ENCODE measurements at regions not wholly inside any gene's neighbourhood (a gene's known extent, or its start where the extent isn't known, plus 50 kb on each side); places are given as distances from the start of the nearest gene placed in this dataset.

DNA sequence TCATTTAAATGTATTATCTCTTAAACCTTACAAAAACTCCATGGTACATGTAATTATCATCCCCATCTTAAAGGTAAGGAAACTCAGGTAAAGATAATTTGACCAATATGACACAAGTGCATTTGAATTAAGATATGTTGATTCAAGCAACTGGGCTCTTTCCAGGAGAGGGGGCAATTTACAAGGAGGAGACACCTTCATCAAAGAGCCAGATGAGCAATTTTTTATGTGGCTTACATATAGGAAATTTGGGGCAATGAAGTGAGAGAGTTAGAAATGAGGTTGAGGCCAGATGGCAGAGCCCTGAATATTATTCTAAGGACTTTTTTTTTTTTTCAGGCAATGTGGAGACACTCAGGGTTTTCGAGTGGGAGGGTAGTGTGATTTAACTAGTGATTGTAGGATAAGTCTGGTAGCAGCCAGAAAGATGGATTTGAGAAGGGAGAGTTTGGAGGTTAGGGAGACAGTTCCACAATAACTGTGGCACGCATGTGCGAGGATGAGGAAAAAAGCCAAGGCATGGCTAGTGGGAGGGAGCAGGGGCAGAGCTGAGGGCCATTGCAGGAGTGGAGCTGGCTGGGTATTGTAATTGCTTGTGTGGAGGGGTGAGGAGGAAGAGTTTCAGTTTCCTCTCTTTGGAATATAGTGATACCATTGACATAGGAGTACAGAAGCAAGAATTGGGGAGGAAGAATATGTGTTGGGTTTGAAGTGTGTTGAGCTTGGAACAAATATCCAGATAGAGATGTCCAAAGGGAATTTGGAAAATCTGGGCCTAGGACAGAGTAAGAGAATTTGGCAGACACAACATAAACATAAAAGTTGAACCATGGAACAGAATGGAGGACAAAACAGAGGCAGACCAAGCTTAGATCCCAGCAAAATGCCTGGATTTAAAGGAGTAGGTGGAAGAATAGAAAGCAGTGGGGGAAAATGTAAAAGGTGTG is 72.0 kb downstream of the ACTBL2 start:
- H3K27me3 Mint-ChIP-seq: no peaks in the 10 kb centered on the region
- no peak for DNase-seq
- no peak overlapping the region for H3K4me3 Mint-ChIP-seq
- H3K4me1 Mint-ChIP-seq (ENCODE audit: low read depth in 2 of 2): no peaks in the 10 kb centered on the region
- no peaks in the 10 kb centered on the region for H3K9me3 Mint-ChIP-seq
- H3K27ac Mint-ChIP-seq: no peak overlapping the region
- no peaks in the 10 kb centered on the region for H3K36me3 Mint-ChIP-seq (ENCODE audit: insufficient read depth)
- ATAC-seq (replicated peaks): no peak

DNA sequence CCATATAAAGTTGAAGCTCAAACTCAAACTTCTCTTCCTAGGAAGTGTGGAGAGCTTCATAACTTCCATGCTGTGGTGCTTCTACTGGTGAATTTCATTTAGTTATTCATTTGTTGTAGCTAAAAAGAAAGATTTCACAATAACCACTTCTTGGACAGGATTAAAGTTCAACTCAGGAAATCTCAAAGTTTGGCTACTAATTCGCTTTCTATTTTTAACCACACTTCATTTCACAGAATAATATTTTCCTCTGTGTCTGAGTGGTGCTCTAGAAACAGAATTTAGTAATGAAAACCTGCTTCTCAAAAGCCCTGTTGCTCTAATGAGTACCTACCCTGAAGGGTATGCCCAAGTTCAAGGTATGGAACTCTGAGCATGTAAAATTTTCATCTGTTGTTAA is 73.9 kb downstream of the ACTBL2 start:
- H3K27me3 Mint-ChIP-seq: peaks cover 3 to 5% of the 10 kb centered on the region in 2 donors
- no peaks in the 10 kb centered on the region for H3K4me1 Mint-ChIP-seq (ENCODE audit: low read depth in 2 of 2)
- H3K4me3 Mint-ChIP-seq: no peak overlapping the region
- H3K9me3 Mint-ChIP-seq: no peaks in the 10 kb centered on the region
- no peaks in the 10 kb centered on the region for H3K36me3 Mint-ChIP-seq (ENCODE audit: insufficient read depth)
- DNase-seq: no peak
- no peak overlapping the region for H3K27ac Mint-ChIP-seq
- no peak for ATAC-seq (replicated peaks)

DNA sequence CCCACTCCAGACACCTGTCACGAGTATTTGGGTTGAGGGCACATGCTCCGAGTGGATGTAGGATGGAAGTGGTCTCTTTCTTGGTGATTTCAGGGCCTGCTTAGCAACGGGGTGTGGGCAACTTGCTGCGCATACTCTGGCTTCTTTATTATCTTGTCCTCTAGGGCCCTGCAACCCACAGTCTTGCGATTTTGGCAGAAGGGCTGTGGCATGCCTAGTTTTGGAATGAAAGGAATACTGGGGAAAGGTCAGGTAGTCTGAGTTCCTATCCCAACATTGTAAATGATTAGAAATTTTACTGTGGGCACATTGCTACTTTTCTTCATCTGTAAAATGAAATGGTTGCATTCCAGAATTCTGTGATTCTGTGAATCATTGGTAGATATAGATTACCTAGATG is 74.3 kb downstream of the ACTBL2 start:
- Mint-ChIP-seq H3K9me3 (no peaks in the 10 kb centered on the region), H3K4me3 (no peak overlapping the region), H3K27ac (no peak overlapping the region), H3K4me1 (ENCODE audit: low read depth in 2 of 2) (no peaks in the 10 kb centered on the region), H3K27me3 (peaks cover 8 to 9% of the 10 kb centered on the region in 2 donors), H3K36me3 (ENCODE audit: insufficient read depth) (no peaks in the 10 kb centered on the region)
- no peak for ATAC-seq (replicated peaks)
- no peak for DNase-seq

DNA sequence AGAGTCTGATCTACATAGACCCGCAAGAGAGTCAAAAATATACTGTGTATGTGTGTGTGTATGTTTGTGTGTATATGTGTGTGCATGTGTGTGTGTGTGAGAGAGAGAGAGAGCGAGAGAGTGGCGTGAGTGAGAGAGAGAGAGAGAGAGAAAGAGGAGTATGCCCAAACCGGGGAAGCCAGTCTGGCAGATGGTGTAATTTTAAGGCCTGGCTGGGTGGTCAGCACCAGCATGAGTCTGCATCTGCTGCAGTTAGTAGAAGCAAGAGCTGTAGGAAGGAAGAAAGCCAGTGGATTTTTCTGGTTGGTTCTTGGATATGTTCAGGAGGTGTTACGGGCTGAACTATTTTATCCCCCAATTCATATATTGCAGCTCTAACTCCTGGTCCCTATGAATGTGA is 75.2 kb downstream of the ACTBL2 start:
- DNase-seq (no peak), ATAC-seq (replicated peaks) (no peak)
- H3K36me3 Mint-ChIP-seq (ENCODE audit: insufficient read depth): no peaks in the 10 kb centered on the region
- no peak overlapping the region for H3K27ac Mint-ChIP-seq
- no peak overlapping the region for H3K4me3 Mint-ChIP-seq
- peaks cover 14 to 16% of the 10 kb centered on the region in 2 donors for H3K27me3 Mint-ChIP-seq
- no peaks in the 10 kb centered on the region for H3K4me1 Mint-ChIP-seq (ENCODE audit: low read depth in 2 of 2)
- no peaks in the 10 kb centered on the region for H3K9me3 Mint-ChIP-seq

DNA sequence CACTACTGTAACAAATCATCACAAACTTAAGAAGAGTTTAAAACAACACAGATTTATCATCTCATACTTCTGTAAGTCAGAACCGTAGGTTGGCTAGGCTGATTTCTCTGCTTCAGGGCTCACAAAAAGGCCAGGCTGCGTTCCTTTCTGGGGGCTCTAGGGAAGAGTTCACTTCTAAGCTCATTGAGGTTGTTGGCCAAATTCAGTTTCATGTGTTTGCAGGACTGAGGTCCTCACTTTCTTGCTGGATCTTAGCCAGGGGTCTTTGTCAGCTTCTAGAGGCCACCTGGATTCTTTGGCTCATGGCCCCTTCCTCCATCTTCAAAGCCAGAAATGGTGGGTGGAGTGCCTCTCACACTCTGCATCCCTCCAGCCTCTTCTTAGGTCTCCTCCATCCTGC is 76.0 kb downstream of the ACTBL2 start:
- H3K27me3 Mint-ChIP-seq: peaks cover 14 to 16% of the 10 kb centered on the region in 2 donors

DNA sequence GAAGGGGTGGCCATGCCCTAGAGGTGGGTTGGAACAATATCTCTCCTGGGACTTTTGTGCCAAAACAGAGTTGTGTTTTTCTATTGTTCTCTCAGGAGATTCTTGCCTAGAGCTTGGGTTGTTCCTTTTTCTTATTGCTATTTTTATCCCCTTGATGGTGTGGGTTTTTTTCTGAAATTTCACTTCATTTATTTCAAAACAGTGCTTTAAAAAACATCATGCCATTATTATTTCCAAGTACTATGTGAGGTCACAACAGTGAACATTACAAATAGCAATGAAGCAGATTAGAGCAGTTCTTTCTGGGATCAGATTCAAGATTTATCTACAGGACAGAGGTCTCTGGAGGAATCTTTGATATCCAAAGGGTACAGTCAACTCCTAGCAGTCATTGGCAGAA is 76.6 kb downstream of the ACTBL2 start:
- no peaks in the 10 kb centered on the region for H3K4me1 Mint-ChIP-seq (ENCODE audit: low read depth in 2 of 2)
- no peaks in the 10 kb centered on the region for H3K9me3 Mint-ChIP-seq
- no peak for ATAC-seq (replicated peaks)
- H3K27ac Mint-ChIP-seq: no peak overlapping the region
- no peak overlapping the region for H3K4me3 Mint-ChIP-seq
- no peak for DNase-seq
- H3K36me3 Mint-ChIP-seq (ENCODE audit: insufficient read depth): no peaks in the 10 kb centered on the region
- peaks cover 14 to 17% of the 10 kb centered on the region in 2 donors for H3K27me3 Mint-ChIP-seq

More for the DNA sequence above, 76.0 kb downstream of the ACTBL2 start:
- Mint-ChIP-seq H3K4me3 (no peak overlapping the region), H3K9me3 (no peaks in the 10 kb centered on the region), H3K27ac (no peak overlapping the region), H3K36me3 (ENCODE audit: insufficient read depth) (no peaks in the 10 kb centered on the region), H3K4me1 (ENCODE audit: low read depth in 2 of 2) (no peaks in the 10 kb centered on the region)
- ATAC-seq (replicated peaks) (no peak), DNase-seq (no peak)

DNA sequence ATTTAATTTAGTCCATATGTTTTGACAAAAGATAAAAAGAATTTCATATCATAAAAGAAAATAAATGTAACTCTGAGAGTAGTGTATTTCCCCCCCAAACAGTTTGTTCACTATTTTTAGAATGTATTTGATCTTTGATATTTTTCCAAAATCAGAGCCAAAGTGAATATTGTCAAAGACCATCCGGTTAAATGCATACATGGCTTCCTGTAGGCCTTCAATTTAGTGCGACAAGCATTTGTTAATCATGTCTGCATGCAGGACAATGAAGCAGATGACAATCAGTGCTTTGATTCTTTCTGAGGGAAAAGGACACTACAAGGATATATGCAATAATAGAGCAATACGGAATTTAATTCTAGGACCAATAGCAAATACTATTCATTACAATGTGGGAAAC is 79.8 kb downstream of the ACTBL2 start:
- Mint-ChIP-seq H3K27ac (no peak overlapping the region), H3K9me3 (no peaks in the 10 kb centered on the region), H3K27me3 (peaks cover 19 to 33% of the 10 kb centered on the region in 2 donors), H3K36me3 (ENCODE audit: insufficient read depth) (no peaks in the 10 kb centered on the region), H3K4me1 (ENCODE audit: low read depth in 2 of 2) (no peaks in the 10 kb centered on the region), H3K4me3 (no peak overlapping the region)
- DNase-seq (no peak), ATAC-seq (replicated peaks) (no peak)

DNA sequence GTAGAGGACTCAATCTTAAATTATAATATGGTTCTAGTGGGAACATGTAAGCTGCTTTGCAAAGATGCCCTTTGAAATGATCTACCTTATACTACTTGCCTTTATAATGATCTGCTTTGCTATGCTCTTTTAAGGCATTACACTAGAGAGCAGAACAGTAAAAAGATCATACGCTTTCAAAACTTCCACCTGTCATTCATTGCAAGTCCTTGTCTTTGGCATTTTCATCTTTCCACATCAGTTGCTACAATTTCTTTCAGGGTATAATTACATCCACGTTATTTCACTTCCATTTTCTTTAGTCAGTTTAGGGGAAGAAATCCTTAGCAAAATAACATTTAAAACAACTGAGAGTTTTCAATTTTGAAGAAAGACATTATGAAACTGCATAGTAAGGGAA is 80.3 kb downstream of the ACTBL2 start:
- DNase-seq: no peak
- Mint-ChIP-seq H3K36me3 (ENCODE audit: insufficient read depth) (no peaks in the 10 kb centered on the region), H3K4me1 (ENCODE audit: low read depth in 2 of 2) (no peaks in the 10 kb centered on the region), H3K9me3 (no peaks in the 10 kb centered on the region), H3K27me3 (peaks cover 19 to 33% of the 10 kb centered on the region in 2 donors), H3K27ac (no peak overlapping the region), H3K4me3 (no peak overlapping the region)
- ATAC-seq (replicated peaks): no peak

DNA sequence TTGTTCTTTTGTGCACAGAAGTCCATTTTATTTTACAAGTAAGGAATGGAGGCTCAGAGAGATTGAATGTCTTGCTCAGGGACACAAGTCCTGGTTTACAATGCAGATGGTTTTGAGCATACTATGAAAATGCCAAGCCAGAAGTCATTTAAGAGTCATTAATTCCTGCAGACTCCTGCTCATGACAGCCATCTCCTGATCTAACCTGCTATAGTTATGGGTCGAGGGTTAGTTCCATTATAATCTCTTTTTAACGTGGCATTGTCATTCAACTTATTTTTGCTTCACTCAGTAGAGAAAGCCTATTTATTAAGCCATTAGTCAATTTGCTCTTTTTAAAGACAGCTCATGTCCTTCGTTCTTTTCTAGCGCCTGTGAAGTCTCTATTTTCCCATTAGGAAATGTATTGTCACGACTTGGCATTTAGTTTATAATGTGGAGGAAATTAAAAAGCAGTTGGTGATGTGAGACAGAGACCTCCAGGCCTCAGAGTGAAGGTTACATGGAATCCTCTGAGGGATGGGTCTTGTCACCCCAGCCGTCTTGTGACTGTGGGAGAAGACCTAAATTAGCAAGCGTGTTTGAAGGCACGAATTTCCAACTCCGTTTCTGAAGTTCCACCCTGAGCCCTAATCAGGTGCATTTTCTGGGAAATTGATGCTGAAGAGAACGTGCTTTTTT is 84.1 kb downstream of the ACTBL2 start:
- DNase-seq (no peak), ATAC-seq (replicated peaks) (no peak)
- Mint-ChIP-seq H3K9me3 (no peaks in the 10 kb centered on the region), H3K27ac (no peak overlapping the region), H3K36me3 (ENCODE audit: insufficient read depth) (no peaks in the 10 kb centered on the region), H3K4me1 (ENCODE audit: low read depth in 2 of 2) (no peaks in the 10 kb centered on the region), H3K27me3 (peaks cover 14 to 36% of the 10 kb centered on the region in 2 donors), H3K4me3 (no peak overlapping the region)

DNA sequence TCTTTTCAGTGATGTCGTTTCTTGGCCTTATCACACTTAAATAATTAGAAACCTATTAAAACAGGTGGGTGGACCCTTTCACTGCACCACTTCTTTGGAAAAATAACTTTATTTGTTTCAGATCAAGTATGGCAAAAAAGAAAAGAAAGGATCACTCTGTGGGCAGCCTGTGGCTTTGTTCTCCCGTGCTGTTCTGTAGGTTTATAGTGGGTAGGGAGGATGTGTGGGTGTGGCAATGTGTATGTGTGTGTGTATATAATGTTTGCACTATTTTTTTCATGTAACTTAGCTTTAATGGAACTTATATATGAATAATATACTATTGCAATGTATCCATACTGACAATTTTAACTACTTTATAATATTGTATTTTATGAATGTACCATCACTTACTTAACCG is 85.9 kb downstream of the ACTBL2 start:
- no peak overlapping the region for H3K4me3 Mint-ChIP-seq
- peaks cover 5 to 26% of the 10 kb centered on the region in 2 donors for H3K27me3 Mint-ChIP-seq
- H3K4me1 Mint-ChIP-seq (ENCODE audit: low read depth in 2 of 2): no peaks in the 10 kb centered on the region
- no peak overlapping the region for H3K27ac Mint-ChIP-seq
- no peaks in the 10 kb centered on the region for H3K36me3 Mint-ChIP-seq (ENCODE audit: insufficient read depth)
- DNase-seq (no peak), ATAC-seq (replicated peaks) (no peak)
- no peaks in the 10 kb centered on the region for H3K9me3 Mint-ChIP-seq

DNA sequence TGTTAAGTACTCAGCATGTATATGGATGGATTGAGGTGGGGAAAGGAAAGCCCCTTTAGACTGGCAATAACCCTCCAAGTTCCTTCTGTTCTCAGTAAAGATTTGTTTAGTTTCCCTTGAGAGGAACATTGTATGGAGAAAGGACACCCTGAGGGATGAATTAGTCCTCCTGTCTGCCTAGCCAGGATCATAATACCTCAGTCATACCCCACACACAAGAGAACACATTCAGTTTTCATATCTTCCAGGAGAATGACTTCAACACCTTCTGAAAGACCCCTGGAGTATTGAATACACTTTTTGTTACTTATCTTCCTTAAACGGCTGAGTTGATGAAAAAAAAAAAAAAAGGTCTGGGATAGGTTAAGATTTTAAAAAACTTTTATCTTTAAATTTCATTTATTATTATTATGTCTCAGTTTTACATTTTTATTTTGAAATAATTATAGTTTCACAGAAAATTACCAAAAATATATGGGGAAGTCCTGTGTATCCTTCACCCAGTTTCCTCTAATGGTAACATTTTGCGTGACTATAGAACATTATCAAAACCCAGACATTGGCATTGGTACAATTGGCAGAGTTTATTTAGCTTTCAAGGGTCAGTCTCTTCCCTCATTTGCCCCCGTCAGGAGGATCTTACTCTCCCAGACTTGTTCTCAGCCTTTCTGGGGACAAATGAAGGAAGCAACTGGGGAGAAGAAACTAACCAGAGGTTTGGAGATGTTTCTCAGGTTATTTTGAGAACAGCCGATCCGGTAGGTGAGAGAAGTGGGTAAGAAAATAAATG is 88.0 kb downstream of the ACTBL2 start:
- Mint-ChIP-seq H3K27ac (no peak overlapping the region), H3K27me3 (peaks cover under 1 to 11% of the 10 kb centered on the region in 2 donors), H3K9me3 (no peaks in the 10 kb centered on the region), H3K36me3 (ENCODE audit: insufficient read depth) (no peaks in the 10 kb centered on the region), H3K4me3 (no peak overlapping the region), H3K4me1 (ENCODE audit: low read depth in 2 of 2) (no peaks in the 10 kb centered on the region)
- ATAC-seq (replicated peaks) (no peak), DNase-seq (no peak)

DNA sequence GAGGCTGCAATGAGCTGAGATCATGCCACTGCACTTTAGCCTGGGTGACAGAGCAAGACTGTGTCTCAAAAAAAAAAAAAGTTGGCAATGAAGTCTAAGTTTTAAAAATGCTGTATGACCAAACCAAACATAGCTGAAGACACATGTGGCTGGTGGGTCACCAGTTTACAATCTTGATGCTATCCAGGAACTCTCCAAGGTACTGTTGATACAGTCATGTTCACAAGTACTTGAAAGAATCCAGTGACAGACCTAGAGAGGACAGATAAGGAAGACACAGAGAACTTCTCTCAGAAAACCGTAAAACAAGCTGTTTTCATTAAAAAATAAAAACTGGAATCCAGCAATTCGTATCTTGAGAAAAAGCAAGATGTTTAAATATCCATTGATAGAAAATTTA is 95.7 kb downstream of the ACTBL2 start:
- Mint-ChIP-seq H3K9me3 (no peaks in the 10 kb centered on the region), H3K27ac (no peak overlapping the region), H3K4me1 (ENCODE audit: low read depth in 2 of 2) (no peaks in the 10 kb centered on the region), H3K36me3 (ENCODE audit: insufficient read depth) (no peaks in the 10 kb centered on the region), H3K27me3 (peaks cover 0 to 11% of the 10 kb centered on the region in 2 donors), H3K4me3 (no peak overlapping the region)
- DNase-seq (no peak), ATAC-seq (replicated peaks) (no peak)

DNA sequence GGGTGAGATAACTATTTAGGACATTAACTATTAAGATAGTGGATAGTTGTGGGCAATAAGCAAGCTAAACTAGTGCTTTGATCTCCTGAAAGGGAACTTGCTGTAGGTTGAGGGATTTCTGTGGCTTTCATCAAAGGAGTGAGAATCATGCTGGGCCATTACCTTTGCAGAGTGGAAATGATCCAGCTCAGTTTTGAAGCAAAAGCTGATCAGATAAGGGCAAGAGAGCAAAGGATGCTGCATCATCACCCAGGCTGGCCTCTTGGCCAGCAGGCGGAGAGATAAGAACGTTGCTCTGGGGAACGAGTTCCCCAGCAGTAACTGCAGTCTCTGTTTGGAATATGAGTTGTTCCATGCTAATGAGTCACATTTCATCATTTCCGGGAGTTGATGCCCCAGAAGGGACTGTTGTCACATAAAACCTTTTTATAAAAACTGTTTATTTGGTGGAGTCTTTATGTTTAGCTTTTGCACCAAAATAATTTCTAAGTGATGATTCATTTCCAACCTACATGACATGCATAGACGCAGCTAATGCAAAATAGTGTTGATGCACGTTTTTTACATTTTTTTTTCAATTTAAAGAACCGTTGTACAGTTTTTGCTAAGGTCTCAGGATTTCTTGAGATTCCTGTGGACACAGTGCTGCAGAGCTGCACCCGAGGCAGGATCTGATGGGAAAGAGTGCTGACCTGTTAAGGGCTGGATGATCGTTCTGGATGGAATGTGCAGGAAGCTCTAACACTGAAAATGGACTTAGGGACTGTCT is 99.3 kb downstream of the ACTBL2 start:
- H3K4me1 Mint-ChIP-seq (ENCODE audit: low read depth in 2 of 2): no peaks in the 10 kb centered on the region
- no peaks in the 10 kb centered on the region for H3K36me3 Mint-ChIP-seq (ENCODE audit: insufficient read depth)
- peaks cover 0 to 18% of the 10 kb centered on the region in 2 donors for H3K27me3 Mint-ChIP-seq
- H3K27ac Mint-ChIP-seq: no peak overlapping the region
- no peak overlapping the region for H3K4me3 Mint-ChIP-seq
- peaks cover 0 to 1% of the 10 kb centered on the region in 2 donors for H3K9me3 Mint-ChIP-seq
- no peak for ATAC-seq (replicated peaks)
- DNase-seq: no peak
